Activated T-cell treated with anti-CD3 and anti-CD28 coated beads, Interleukin-2, amount 50 U/mL, for 48 hours (primary cell): ENCODE measurements at regions not wholly inside any gene's neighbourhood (a gene's known extent, or its start where the extent isn't known, plus 50 kb on each side); places are given as distances from the start of the nearest gene placed in this dataset.

Experiments
- DNase-seq, 2 experiments: peaks; one replicate each; pipeline ENCODE4 v3.0.0-alpha.2; 2020

DNA sequence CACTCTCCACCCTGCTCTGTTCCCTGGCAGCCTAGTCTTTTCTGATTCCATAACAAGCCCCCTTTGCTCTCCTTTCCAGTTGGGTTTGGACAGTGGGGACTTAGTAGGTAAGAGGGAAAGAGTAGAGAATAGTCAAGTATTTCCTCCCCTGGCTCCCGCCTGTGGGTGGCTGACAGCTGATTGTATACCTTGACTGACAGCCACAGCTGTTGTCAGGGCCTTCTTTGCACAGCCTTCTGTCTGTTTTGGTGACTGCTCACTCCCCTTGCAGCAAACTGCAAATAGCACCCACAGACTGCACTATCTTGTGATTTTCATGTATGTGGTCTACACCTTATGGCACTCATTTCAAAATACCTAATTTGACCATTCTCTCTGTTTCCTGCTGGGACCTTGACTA lies 486.3 kb downstream of the ACTR3B start:
- DNase-seq: no peak

DNA sequence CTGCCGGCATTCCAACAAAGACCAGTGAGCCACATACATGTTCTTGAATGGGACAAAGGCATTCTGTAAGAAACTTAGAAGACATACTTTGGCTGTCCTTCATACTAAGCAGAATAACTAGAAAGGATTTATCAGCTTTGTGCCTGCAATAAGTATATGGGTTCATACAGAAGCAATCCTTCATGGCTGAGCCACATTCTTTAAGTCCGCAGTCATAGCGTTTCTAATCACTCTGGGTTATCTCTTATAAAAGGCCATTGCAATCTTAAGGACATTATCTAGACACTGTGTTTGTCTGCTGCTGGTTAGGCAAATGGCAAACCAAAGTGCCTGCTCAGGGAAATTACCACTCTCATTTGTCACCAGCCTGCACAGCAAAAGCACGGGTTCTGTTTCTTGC lies 488.4 kb downstream of the ACTR3B start:
- no peak for DNase-seq

DNA sequence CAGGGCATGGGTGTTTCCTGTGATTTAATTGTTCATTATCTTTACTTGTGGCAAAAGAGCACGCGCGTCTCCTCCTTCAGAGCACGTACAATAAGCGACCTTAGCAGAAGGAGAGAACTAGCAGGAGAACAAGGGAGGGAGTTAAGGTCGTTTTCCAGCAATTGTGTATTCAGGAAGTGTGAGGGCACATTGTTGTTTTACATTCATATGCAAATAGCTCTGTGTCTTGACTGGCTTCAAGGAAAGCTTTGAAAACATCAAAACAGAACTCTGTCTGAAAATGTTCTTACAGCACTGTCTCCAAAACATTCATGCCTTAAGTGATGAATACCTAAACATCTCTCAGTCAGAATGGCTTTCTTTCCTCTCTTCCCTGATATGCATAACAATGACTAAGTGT lies 499.1 kb downstream of the ACTR3B start:
- DNase-seq: no peak

DNA sequence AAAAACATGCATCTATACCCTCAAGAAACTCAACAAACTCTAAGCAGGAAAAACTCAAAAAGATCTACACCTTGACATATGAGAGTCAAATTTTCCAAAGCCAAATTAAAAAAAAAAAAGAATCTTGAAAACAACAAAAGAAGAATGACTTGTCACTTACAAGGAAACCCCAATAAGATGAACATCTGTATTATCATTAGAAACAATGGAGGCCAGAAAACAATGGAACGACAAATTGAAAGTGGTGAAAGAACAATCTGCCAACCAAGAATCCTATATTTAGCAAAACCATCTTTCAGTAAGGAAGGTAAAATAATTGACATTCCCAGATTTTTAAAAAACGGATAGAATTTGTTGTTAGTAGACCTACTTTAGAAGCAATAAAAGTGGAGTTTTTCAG lies 516.8 kb downstream of the ACTR3B start:
- DNase-seq: no peak

DNA sequence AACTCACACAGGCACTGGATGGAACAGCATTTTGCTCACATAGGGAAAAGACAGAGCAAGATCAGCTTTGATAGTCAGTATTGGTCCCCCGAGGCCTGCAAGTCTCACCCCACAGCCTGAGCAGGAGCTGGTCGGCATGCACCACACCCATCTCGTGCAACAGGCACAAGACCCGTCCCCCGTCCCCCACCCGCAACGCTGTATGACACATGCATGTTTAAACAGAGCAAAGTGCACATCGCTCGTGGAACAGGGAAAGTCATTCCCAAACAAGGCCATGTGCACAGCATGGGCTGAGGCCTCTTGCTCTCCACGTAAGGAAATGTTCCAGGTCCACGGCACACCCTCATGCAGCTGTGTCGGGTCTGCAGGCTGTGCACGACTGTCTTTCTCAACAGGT lies 527.2 kb downstream of the ACTR3B start:
- DNase-seq: no peak

DNA sequence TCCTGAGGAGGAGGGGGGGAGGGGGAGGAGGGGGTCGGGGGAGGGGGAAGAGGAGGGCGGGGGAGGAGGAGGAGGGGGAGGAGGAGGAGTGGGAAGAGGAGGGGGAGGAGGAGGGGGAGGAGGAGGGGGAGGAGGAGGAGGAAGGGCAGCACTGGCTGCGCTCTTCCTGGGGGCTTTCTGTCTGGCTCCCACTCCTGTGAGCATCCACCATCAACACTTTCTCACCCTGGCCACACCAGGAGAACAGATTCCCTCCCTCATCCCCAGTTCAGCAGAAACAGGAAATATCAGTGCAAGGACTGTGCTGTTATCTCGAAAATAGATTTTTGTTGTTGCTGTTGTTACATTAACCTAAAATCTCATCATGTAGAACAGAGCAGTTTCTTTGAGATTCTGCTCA lies 530.5 kb downstream of the ACTR3B start:
- DNase-seq: no peak

DNA sequence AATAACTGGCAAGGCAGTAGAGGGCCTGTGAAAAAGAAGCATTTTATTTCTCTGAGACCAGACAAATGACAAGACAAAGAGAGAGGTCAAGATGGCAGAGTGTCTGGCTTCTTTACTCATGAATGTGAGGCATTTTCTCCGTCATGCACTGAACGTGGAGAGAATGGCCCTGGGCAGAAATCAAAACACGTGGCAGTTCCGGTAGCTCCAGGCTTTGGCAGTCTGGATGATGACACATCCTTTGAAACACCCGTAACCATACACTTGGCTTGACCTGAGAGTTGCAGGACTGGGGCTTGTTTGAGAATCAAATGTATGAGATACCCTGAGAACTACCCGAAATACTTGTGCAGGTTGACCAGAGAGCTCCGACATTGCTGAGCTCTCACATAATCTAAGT lies 537.6 kb downstream of the ACTR3B start:
- no peak for DNase-seq

DNA sequence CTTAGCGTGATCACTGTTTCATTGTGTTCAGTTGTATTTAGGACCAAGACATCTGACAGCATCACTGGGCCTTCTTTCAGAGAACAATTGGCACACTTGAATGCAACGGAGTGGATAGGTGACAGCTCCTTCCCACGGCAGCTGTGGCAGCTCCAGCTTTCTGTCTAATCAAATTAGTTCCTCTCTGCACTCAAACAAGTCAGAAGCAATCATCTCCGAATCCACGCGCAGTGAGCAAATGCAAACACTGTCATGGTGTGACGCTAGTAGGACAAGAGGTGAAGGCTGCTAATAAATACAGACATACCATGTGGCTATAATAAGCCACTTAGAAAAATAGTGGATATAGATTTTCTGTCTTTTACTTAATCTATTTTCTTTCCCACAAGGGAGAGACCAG lies 542.4 kb downstream of the ACTR3B start:
- DNase-seq: no peak

DNA sequence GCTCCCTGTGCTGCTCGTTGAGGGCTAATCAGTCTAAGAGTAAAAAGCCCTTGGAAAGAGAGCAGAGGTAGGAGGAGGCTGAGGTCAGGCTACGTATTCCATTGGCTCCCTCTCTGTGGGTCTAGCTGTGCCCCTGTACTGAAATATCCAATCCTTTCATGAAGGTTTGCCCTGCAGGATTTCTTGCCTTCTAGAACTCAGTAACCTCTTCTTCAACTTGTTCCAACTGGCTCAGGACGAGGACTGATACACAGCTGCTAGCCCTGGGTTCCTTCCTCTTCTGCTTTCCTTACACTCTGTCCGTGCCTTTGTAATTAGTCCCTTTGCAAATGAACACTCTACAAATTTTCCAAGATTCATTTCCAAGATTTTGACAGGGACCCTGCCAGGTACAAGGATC lies 560.5 kb downstream of the ACTR3B start:
- DNase-seq: no peak

DNA sequence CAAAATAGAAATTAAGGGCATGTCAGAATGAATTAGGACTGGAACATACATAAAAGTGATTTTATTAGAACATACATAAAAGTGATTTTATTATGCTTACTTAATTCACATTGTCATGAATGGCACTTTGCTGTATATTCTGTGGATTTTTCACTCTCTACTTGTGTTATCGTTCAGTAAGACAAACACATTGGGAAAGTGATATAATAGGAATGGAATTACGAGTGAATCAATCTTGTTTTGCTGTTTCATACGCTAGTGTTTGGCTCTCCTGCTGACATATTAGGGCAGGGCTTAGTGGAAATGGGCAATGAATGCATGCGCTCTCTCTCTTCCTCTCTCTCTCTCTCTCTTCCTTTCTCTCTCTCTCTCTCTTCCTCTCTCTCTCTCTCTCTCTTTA lies 561.1 kb downstream of the ACTR3B start:
- DNase-seq: no peak

DNA sequence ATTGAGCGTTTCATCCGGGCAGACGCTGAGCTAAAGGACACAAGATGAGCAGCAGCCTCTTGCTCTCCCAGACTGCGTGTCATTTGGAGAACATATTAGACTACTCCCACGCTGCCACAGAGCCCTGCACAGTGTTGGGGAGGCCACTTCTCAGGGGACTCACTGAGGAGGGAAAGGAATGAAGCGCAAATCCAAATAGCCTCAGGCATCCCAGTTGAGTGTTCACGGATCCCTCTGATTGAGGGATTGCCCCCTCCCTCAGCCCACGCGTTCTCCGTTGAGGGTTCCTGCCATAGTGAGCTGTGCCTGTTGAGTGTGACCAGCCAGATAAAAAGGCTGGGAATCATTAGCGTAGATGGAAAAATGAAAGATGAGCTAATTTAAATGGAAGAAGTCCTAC lies 563.4 kb downstream of the ACTR3B start:
- no peak for DNase-seq

DNA sequence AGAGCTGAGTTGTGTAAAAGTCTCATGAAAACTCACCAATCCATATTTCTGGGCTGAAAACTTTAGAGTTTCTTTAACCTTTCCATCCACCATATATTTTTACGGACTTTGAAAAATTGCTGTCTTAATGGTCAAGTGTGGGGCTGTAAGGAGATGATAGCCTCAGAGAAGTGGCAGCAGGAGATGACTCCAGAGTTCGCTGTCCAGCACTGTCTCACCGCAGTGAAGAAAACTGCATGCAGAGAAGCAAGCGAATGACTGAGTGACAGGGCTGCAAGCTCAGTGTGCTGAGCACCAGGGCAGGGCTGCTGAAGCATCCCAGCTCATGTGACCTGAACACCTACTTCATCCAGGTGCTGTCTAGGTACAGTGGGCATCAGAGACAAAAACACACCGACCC lies 564.5 kb downstream of the ACTR3B start:
- no peak for DNase-seq

DNA sequence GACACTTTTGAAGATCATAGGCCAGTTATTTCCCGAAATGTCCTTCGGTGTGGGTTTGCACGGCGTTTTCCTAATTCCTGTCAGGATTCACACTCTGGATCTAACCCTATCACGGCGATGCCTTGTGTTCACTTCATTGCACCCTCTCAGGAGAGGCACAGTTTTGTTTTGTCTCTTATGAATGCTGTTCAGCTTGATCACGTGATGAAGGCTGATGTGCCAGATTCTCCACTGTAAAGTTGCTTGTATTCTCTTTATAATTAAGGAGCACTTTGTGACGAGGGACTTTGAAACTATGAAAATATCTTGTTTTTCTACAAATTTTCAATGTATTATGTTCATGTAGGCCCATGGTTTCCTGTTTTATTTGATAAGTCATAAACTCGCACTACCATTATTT lies 568.1 kb downstream of the ACTR3B start:
- no peak for DNase-seq

DNA sequence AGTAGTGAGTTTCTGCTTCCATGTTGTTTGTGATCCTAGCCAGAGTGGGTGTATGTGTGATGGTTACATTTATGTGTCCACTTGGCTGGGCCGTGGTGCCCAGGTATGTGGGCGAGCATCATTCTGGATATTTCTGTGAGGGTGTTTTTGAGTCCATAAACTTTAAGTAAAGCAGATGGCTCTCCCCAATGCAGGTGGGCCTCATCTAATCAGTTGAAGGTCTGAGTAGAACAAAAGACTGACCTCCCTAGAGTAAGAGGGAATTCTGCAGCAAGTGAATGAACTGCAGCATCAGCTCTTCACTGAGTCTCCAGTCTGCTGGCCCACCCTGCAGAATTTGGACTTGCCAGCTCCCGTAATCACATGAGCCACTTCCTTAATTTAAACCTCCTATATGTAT lies 571.9 kb downstream of the ACTR3B start:
- no peak for DNase-seq

DNA sequence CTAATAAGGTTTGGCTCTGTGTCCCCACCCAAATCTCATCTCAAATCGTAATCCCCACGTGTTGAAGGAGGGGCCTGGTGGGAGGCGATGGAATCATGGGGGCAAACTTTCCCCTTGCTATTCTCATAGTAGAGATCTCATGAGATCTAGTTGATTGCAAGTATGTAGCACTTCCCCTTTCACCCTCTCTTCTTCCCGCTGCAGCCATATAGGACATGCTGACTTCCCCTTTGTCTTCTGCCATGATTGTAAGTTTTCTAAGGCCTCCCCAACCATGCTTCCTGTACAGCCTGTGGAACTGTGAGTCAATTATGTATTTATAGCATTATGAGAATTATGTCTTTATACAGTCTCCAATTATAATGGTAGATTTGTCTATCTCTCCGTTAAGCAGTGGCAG lies 594.5 kb downstream of the ACTR3B start:
- DNase-seq: no peak

DNA sequence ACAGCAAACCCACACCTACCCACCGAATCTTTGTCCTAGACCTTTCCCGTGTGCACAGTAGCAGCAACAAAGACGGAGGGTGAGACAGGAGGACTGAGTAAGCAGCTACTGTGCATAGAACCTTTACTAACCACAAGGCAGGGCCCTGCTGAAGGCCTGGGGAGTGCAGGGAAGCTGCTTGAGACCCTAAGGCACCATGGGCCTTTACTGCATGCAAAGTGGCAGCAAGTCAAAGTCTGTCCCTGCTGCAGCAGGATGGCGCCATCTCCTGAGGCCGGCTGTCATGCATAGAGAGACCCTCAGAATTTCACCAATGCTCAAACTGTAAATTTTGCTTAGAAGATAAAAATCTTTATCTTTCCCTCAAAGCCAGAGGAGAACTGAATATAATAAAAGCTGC lies 610.5 kb downstream of the ACTR3B start:
- no peak for DNase-seq

DNA sequence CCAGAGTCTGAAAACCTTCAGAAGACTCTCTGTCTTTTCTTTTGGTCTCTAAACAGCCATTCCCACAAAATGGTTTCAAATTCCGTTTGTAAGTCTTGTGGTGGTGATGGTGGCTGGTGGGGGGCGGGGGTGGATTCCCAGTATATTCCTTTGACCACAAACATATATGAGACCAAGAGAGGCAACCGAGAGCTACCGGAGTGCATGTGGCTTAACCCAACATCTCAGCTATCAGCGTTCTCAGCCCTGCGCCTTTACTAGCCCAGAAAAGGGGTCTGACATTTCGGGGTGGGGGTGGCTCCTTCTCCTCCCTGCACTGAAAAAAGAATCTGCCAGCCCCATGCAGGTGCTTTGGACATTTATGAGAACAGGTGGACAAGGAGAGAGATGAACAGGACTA lies 621.1 kb downstream of the ACTR3B start:
- no peak for DNase-seq

DNA sequence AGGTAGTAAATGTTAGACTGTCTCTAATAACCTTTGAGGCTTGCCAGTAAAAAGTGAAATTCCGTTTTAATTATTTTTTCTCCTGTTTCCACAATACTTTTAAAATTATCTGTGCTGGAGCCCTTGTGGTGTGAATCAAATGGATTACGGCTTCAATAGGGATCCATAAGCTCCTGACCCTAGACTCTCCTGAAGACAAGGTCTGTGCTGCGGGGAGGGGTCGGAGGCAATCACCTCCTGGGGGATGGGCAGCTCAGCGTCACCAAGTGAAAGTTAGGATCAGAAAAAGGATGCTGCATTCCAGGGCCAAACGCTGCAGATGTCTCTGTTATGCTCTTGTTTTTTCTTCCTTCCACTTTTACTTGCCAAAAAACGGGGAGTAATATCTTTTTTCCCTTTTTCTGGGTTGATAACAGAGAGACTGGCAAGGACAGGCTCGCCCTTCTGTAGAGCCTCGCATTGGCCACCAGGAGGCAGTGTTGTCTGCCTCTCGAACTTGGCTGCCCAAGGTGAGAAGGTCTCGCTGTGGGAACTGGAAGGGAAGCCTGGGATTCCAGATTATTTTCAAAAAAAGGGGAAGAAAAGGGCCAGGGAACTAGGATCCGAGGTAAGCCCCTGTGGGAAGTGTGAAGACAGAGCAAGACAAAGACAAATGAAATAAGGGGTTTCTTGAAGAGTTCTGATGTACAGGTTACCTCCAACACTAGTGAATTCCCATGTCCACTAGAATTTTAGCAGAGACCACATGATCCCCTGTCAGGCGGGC lies 621.9 kb downstream of the ACTR3B start:
- peak; percentile 19 to 26 for DNase-seq

DNA sequence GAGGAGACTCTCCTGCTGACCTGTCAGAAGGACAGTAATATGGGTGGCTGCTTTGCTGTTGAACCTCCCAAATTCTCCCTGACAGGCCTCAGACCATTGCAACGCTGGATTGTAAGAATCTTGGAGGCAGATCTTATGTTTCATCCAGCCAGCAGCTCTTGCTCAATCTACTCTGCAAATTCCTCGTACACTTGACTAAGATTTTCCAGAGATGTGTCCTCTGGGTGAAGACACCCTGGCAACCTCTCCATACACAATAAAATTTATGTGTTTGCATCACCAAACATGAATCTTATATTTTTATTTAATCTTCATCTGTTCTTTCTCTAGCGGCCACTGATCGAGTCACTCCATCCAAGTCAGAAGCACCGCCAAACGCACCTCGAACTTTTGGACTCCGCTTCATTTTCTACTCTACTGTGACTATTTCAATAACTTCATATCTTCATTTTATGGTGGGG lies 623.1 kb downstream of the ACTR3B start:
- DNase-seq: no peak

DNA sequence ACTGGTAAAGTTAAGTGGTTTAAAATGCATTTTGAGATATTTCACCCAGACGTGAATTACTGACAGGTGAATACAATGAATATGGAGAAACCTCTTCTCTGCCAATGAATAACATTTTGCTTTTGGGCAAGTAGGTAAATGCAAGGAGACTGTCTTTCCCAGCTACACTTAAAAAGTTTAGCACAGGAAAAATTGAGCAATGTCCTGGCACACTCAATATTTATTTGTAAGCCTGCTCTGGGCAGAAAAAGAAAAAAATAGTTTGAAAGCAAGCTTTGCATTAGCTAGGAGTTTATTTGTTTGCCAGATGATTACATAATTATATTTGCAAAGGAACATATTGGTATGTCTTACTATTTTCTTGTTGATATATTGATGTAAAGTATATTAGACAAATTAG lies 624.2 kb downstream of the ACTR3B start:
- no peak for DNase-seq

DNA sequence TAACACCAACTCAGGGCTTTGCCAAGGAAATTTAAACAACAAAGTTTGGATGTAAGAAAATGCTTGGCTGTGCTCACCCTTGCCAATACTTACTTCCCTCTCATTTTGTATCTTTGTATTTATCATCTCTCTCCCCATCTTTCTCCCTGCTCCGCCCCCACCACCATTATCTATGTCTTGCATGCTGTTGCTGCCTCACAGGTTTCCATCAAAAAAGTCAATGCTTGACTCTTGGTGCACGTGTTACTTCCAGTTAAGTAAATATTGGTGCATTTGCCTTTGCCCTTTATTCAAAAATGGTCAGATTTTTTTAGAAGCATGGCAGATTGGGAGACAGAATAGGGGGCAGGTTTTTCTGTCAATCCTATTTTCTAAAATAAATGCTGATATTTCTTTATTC lies 626.0 kb downstream of the ACTR3B start:
- DNase-seq: no peak

DNA sequence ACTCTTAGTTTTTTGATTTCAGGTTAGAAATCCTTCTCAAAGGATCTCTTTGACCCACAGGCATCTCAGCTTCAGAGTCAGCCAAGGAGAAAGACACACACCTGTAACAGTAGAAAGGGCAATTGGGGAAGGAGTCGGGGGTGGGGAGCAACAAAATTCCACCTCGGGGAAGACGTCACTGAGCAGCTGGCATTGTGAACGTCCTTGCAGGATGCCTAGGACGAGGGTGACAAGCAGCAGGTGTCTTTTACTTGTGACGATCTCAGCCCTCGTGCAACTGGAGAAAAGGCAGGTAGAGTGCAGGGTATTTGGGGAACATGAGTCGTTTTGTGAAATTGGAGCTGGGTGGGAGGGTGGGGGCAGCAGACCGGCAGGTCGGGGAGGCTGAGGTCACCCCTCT lies 627.0 kb downstream of the ACTR3B start:
- DNase-seq: no peak

DNA sequence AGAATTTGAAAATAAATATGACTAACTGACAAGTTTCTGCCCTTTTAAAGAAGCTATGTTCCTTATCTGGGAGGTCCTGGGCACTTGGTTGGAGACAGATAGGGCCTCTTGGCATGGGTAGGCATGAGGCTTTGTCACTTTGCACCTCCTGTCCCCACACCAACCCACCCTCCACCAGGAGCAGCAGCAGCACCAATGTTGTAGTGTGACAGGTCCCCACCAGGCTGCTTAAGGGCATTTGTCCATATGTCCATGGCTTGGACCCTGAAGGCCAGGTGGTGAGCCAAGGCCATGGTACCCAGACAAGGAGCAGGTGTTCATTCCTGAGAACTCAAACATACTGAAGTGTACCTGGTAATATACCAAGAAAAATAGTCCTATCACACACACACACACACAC lies 629.1 kb downstream of the ACTR3B start:
- DNase-seq: no peak

DNA sequence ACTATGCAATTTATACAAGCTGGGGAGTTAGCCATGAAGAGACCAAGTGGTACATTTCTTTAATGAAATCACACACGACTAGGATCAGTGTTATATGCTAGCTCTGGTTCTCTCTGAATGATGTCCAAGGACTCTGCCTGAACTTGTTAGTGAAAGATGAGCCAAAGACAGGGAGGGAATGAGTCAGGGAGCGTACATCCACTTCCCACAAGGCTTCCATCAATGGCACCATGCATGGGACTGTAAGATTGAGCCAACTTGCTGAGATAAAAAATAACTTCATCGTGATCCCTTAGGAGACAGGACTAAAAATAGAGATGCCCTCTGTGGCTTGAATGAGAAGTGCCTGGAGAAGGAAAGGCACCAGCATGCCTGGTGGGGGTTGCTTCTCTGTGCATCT lies 629.7 kb downstream of the ACTR3B start:
- no peak for DNase-seq

DNA sequence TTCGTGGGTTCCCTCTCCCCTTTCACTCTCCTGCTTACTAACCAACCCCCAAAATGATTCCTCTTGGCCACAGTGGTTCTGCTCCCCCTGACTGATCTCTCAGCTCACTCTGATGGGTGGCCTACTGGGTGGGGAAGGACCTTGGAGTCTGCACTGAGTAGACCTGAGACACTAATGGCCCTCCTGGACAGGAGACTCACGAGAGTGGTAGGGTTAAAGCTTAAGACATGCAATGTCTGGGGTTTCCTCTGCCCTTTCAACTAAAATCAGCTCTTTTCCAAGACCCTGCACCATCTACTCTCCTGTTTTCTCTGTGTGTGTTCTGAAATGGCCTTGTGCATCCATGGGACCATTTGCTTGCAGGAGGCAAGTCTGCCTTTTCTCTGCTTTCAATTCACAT lies 631.4 kb downstream of the ACTR3B start:
- DNase-seq: no peak

DNA sequence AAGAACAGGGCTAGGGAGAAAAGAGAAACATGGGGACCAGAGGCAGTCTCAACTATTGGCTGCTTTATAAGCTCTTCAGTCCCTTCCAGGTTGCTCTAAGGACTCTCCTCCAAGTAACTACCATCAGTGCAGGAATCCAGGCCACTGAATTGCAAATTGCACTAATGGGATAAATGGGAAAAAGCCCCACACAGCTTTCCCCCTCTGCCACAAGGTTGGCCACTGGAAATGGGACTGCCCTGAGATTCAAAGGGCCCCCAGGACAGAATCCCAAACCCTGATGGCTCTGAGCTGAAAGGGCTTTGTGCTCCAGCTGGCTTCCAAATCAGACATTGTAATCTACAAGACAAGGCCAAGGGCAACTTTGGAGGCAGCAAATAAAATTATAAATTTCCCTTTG lies 633.2 kb downstream of the ACTR3B start:
- DNase-seq: no peak
